GM18511 (cell line): ENCODE measurements at regions not wholly inside any gene's neighbourhood (a gene's known extent, or its start where the extent isn't known, plus 50 kb on each side); places are given as distances from the start of the nearest gene placed in this dataset.

Source experiments
- ATAC-seq: cut with Tn5 transposase; IDR thresholded peaks from one replicate; pipeline ENCODE4 v1.9.1; 2021; ENCODE audit warnings: mild to moderate bottlenecking, moderate library complexity; ENCODE audit not compliant: unreplicated experiment

DNA sequence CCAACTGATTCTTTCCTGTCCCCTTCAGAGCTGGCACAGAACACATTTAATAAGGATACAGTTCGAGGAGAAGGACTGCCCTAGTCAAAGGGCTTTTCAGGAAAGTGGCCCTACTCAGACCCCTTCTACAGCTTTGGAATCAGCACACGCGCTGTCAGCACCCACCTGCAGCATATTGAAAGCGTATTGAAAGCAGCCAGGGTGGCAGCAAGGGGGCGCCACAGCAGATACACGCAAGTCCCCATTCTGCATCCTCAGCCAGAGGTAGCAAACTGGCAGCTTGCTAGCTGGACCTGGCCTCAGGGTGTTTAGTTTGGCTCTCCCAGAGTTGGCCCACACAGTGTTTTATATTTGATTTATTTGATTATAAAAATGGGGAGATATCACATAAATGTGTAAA lies 101.0 kb upstream of the NT5C1B start:
- ATAC-seq: no peak

DNA sequence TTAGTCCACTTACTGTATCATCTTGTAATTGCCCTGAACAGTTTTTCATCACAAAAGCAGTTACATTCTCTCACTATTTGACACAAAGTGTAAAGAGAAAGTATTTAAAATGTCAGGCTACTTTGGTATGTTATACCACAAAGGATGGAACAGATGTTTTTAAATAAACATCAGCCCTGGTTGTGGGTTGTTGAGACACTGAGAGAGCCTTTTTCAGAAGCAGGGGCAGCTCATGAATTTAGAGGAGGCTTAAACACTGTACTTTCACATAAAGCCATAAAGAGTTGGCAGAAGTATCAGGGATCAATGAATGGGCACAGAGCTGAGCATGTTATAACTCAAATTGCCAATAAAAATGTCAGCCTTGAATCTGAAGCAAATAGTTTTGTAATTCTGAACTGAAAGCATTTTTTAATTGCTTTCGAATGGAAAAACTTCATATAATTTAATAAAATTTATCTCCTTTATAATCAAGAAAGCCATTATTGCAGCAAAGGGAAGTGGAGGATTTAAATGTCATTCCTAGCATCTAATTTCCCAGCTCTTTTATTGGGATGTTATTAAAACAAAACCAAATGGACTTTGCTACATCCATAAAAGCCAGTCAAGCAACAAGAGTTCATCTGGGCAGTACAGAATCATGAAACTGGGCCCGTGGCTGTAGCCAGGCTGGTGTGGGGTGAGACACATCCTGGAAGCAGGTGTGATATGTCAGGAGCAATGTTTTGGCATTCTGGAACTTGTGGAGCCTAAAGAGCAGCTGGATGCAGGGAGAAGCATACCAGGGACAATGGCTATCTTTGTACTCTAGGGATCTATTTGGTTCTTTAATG lies 95.1 kb upstream of the NT5C1B start:
- ATAC-seq: no peak

DNA sequence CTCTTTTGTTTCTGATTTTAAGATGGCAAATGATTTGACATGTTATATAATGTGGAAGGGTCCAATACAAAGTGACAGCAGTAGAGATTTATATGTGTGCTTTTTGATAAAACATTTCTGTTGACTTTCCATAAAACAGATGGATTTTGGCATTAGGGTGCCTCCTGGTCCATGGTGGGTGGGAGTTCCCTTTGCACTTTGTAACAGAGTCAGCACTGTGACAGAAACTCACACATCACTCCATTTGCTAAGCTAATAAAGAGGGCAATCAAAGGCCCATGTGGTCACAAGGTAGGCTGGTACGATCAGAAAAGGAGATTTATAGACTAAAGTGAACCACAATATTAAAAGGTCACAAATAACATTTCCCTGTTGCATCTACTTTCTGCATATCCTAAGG lies 93.3 kb upstream of the NT5C1B start:
- ATAC-seq: no peak

DNA sequence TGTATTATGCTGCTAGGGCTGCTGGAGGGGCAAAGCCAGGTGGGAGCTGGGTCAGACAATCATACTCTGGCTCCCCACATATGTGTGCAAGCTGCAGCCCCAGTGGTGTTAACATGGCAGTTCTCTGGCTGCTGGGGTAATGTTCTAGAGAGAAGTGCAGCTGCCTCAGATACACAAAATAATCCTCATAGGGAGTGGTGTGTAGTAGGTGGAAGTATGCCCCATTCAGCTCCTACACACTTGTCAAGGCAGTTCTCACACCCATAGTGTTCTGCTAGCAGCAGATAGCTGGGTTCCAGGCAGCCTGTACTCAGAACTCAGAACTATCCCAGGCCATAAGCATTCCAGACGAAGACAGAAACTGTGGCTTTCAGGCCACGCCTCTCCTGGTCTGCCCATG lies 87.9 kb upstream of the NT5C1B start:
- no peak for ATAC-seq

DNA sequence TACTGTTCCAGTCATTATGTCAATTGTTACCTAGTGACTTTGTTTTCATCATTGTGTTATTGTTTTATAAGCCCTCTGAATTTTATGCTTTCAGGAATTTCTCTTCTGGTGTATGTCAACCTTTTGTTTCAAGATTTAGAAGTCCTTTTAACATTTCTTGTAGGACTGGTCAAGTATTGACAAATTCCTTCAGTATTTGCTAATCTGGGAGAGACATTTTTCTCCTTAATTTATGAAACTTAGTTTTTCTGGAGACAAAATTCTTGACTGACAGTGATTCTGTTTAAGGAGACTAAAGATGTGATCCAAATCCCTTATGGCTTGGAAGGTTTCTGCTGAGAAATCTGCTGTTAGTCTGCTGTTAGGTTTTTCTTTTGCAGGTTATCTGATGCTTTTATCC lies 84.9 kb upstream of the NT5C1B start:
- no peak for ATAC-seq

DNA sequence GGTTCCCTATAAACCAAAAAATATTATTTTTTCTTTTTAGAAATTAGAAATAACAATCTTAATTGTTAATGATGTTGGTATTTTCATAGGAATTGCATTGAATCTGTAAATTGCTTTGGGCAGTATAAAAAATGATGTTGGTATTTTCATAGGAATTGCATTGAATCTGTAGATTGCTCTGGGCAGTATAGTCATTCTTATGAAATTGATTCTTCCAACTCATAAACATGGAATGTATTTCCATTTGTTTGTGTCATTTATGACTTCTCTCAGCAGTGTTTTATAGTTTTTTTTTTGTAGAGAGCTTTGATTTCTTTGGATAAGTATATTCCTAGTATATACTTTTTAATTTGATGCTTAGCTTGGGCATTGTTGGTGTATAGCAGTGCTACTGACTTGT lies 82.0 kb upstream of the NT5C1B start:
- no peak for ATAC-seq

DNA sequence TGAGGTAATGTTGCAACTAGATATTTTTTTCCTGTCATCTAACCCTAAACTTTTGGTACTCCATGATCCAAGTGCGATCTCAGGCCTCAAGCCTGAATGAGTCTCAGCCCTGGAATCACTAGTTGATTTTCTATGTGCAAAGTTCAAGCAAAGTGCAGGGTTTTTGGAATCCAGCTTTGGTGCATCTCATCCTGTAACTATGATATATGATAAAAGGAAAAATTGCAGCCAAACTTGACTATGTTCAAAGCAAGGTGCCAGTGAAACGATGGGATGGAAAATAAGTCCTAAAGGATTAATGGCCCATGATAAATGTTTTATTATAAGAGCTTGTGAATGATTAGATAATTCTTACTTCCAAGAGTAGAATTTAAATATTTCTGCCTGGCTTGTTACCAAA lies 78.9 kb upstream of the NT5C1B start:
- ATAC-seq: no peak

DNA sequence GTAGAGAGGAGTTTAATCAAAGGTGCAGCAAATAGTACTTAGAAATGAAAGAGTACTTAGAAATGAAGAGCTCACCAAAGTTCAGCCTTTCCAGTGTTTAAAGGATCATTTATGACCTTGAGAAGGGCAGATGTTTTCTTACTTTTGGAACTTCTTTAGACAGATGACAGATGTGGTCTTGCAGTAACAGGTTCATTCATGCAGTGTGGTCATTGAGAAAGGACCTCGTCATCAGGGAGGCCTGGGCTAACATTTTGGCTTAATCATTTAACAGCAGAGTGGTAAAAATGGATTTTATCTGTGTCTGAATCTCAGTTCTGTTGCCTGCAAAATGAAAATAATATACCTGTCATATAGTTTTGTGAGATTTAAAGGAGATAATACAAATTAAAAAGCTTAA lies 75.1 kb upstream of the NT5C1B start:
- ATAC-seq: no peak

DNA sequence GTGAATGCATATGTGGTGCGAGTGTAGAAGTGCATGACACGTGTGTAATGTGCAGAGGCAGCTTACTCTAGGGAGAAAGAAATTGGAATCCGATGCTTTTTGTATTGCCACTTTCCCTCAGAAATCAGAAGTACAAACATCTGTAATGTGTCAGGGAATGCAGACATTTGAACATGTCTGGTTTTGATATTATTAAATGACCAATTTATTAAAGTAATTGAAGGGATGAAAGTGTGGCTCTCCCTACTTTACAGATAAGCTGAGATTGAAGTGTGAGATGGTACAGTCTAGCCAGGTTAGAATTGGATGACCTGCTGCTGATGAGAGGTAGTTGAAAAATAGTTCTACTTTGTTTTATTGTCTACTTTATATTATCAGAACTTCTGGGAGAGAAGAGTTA lies 74.5 kb upstream of the NT5C1B start:
- ATAC-seq: no peak

DNA sequence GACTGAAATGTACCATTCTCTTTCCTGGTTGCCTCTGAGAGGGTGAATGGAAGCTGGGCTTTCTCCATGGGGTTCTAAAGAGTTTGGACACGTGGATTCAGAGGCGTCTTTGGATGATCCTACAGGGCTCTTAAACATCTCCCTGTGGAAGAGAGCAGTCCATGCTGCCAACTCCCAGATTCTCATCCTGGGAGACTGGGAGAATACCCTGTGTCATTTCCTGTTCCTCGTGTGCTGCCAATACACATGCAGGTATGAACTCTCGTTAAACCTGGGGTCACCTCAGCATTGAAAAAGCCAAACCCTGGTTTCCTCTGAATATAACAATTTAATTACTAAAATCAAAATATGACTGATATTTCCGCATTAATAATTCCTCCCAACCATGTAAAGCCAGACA lies 73.3 kb upstream of the NT5C1B start:
- ATAC-seq: no peak

DNA sequence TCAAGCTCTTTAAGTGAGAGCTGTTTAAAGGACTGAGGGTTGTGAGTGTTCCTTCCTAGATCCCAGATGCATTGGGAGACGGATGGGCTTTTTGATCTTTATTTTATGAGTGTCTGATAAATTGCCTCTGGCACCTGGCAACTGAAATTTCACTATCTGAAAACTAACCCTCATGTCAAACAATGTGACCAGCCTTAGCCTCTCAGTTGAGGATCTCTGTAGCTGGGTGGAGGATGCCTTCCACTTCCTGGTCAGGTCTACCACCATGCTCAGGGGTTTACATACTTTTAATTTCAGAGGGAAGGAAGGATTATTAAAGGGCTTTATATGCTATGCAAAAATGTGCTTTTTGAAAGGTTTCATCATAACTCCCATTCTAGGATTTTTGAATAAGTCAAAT lies 70.5 kb upstream of the NT5C1B start:
- ATAC-seq: no peak

DNA sequence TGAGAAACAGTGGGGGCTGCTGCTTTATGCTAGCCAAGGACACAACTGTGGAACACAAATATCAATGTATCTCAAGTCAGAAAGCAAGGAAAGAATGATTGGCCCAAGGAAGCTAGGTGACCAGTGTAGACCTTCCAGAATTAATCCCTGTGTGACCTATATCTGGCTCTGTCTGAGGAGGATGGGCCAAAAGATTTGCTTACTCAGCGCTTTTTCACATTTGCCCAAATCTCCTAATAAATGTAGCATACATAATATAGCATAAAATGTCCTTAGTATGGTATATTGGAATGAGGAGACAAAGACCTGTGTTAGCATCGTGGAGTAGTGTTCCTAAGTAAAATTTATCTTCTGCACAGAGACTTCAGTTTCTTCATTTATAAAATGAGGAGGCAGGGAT lies 66.7 kb upstream of the NT5C1B start:
- no peak for ATAC-seq

DNA sequence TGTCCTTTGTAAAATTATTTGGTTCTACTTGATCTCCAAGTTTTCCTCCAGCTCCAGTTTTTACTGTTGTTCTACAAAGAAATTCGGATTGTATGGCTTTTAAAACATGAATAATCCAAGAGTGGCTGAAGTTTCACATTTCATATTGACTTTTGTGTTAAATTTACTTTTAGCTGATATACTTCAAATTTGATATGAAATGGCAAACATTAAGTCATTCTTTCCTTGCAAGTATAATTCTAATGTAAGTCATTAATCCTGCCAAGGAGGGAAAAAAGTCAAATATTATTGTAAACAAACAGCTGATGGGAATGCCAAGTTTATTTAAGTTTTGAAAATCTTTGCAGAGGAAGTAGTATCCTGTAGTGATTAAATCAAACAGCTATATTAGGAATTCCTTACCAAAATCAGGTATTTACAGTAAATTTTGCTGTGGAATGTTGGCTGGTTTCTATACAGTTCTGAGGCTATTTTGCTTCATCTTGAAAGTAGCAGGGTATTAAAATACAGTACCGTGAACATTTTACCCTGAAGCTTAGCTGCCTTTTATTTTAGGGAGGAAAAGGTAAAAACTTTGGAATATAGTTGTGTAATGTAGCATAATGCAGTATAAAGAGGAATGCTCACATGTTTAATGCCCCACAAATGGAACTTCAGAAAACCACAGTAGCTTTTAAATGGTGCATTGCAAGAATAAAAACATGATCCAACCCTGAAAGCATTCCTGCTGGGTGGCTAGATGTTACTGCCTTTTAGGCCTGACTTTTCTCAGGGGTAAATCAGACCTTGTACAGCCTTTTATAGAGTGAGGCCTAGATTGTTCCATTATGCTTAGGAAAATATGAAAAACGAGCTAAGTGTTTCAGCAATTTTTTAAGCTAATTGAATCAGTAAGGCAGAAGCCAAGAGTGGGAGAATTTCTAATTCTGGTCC lies 62.7 kb upstream of the NT5C1B start:
- no peak for ATAC-seq

DNA sequence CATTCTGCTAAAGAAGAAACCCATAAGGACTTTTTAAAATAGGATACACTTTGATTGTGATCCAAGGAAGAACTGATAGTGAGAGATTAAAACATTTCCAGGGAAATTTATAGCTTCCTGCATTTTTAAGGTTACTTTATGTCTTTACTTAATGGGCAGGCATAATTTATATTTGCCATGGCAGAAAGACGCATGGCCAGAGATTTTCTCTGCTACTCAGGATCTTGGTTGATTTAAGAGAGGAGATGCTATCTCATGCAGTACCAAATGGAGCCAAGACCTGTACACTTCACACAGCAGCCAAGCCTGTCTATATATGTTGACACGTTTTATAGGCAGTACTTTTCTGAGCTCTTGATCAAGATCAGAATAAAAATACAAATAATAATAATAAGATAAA lies 60.9 kb upstream of the NT5C1B start:
- ATAC-seq: no peak

DNA sequence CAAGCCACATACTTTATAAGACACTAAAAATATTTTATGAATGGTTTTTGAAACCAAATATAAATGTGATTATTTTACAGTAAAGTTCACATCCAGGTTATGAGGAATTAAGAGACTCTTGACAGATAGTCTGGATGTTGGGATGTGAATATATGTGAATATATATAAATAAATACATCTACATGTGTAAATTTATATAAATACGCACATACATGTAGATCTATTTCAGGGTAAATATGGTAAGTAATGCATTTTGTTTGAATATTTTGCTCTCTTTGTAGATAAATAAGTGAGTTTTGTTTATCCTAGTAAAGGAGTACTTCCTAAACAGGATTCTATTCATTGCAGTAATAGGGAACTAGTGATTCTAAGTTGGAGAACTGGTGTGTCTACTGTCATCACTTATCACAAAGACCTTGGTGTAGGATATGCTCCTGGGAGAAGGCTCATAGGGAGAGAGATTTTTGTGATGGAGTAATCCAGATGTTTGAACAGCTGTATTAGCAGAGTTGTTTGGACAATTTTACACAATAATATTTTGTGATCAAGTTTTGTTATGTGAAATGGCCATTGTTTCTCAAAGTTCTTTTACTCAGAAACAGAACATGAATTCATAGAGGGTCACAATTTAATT lies 60.2 kb upstream of the NT5C1B start:
- ATAC-seq: no peak

DNA sequence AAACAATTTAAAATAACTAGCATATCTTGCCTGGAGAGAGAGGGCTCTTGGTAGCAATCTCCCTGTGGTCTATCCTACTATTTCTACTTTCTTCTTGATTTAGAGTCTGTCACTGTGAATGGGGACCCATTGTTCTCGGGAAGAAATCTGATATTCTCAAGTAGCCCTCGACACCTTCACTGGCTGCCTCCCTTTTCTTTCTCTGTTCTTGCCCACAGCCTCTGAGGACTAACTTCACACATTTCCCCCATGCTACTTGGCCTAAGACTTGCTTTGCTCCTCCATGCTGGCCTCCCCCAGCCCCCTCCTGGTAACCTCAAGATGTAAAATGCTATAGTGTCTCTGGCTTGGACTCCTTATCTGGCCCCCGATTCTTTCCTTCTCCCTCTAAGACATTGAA lies 58.8 kb upstream of the NT5C1B start:
- no peak for ATAC-seq

DNA sequence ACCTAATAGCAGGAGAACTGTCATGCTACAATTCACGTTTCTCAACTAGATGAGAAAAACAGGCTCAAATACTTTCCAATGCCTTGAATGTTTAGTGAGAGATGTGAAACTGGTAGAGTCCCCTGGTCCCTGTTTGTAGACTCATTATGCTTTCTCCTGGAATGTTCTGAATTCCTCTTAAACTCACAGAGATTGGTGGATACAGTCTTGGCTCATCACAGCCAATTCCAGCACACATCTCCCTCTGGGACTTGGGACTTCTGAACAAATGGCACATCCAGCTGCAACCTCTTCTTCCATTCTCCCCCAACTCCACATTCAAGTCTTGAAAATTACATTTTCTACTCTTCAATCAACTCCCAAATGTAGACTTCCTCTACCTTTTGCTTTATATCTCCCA lies 58.4 kb upstream of the NT5C1B start:
- ATAC-seq: no peak

DNA sequence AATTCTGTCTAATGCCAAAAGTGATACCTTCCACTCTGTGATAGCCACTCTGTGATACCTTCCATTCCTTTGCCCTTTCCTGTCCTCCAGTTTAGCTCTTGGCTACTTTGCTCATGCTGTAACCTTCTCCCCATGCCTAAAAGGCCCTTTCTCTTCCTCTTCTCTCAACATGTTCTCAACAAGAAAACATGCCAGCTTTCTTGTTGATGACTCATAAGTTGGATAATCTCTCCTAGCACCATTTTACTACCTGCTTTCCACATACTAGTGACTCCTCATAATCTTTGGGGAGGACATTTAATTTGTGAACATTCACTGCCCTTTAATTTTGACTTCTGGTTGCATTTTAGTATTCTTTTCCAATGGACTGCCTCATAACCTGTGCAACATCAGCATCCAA lies 55.9 kb upstream of the NT5C1B start:
- ATAC-seq: no peak

DNA sequence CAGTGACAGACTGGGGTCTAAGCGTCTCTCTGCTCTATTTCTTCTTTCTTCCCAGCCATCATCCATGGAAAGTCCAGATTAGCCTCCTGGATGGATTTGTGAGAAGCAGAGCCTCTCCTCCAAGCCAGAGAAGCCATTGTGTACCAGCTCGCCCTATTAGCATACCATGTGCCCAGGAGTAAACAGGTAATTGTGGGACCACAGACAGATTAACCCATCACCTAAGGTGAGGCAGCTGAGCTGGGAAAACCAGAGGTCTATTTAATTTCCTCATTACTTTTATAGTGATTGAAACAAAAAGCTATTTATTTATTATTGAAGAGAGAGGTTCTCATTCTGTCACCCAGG lies 54.7 kb upstream of the NT5C1B start:
- ATAC-seq: no peak

DNA sequence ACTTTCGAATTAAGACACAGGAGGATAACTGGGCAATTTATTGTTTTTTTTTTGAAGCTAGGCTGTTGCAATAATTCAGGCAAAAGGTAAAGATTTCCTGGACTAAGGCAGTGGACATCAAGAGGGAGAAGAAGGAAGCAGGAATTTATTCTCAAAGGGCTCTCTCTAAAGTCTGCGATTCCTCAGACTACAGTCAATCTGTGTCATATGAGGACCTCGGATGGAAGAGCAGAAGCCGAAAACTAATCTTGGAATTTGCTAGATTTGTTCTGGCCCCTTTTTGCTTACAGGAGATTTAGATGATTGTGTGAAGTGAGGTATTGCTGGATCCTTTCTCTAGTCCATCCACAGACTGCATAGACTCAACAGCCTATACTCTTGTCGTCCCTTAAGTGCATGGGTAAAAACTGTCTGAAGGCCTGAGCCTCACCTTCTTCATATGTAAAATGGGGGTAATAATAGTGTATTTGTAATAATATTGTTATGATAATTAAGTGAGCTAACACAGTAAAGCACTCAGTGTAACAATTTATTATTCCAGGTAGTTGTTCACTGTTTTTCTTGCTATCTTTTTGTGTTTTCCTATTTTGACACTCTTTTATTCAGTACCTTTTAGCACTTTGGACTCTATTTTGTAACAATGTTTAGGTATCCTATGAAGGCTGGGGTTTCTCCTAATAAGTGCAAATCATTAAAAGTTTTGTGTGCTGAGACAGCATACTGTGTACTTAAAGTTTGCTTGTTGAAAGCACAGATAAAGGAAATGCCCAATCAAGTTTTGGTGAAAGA lies 54.2 kb upstream of the NT5C1B start:
- no peak for ATAC-seq

DNA sequence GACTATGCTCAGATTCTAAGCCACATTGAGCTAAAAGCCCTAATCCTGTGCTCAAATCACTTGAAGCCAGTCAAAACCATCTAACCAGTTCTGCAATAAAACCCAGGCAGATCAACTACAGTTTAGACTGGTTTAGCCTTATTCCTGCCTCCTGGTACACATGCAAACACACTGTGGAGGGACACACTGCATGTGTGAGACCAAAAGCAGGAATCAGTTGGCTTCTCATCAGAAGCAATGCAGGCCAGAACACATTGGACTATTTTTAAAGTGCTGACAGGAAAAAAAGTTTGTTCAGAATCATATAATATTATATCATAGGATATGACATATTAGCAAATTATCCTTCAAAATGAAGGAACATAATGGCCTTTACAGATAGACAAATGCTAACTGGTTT lies 52.5 kb upstream of the NT5C1B start:
- no peak for ATAC-seq
